B cell (primary cell): ENCODE measurements at regions not wholly inside any gene's neighbourhood (a gene's known extent, or its start where the extent isn't known, plus 50 kb on each side); places are given as distances from the start of the nearest gene placed in this dataset.

ENCODE experiments used
- ATAC-seq: fragments of 200-7000 bp; cut with Tn5 transposase; one replicate; pipeline ENCODE4 v1.10.0; 2021; ENCODE audit warnings: low read depth, mild to moderate bottlenecking, moderate number of reproducible peaks, moderate library complexity
- CTCF ChIA-PET: fragments of 350-600 bp; sonication (Branson Sonifier 250); formaldehyde crosslinking; loops from one replicate; lab custom pipeline; 2021; ENCODE audit warnings: antibody characterized with exemption, inconsistent platforms; lab: Charles Lee
- POLR2A ChIA-PET: fragments of 350-600 bp; sonication (Branson Sonifier 250); formaldehyde crosslinking; loops from one replicate; lab custom pipeline; 2021; ENCODE audit warnings: antibody characterized with exemption; lab: Charles Lee
- DNase-seq: peaks from one replicate; pipeline ENCODE4 v3.0.0; 2013
- H2AFZ ChIP-seq: 2 replicates; pipeline ENCODE4 v1.6.1; 2012; ENCODE audit warnings: mild to moderate bottlenecking, low read depth, low read length; ENCODE audit not compliant: insufficient read depth, poor library complexity, severe bottlenecking
- H3K27ac ChIP-seq, 2 donors: 1 replicate in 1 of 2; 2 replicates in 1 of 2; pipeline ENCODE4 v1.5.1; 2012 to 2013; ENCODE audit warnings: low read length in 2 of 2, mild to moderate bottlenecking in 2 of 2, moderate library complexity in 1 of 2
- H3K27me3 ChIP-seq, 4 experiments: fragments of 200-600 bp in 1 of 4; sonication (generic) in 1 of 4; replicated peaks in 1 of 4; 1 replicate in 2 of 4; 2 replicates in 2 of 4; pipeline versions ENCODE4 v1.6.1 to v1.7.0; 2013 to 2016; ENCODE audit warnings: low read length in 3 of 4, mild to moderate bottlenecking in 2 of 4, mixed read lengths in 1 of 4, moderate library complexity in 1 of 4; ENCODE audit not compliant: insufficient read depth in 4 of 4, control insufficient read depth in 3 of 4; ENCODE audit errors: control extremely low read depth in 1 of 4
- H3K36me3 ChIP-seq, 2 experiments: replicated peaks in 1 of 2; 1 replicate in 1 of 2; 2 replicates in 1 of 2; pipeline versions ENCODE4 v1.6.1 to v1.7.1; 2013; ENCODE audit warnings: low read length in 1 of 2; ENCODE audit not compliant: insufficient read depth in 2 of 2, control insufficient read depth in 1 of 2; ENCODE audit errors: control extremely low read depth in 1 of 2, extremely low read depth in 1 of 2
- H3K4me1 ChIP-seq, 2 donors: fragments of 200-600 bp in 1 of 2; sonication (generic) in 1 of 2; 1 replicate in 1 of 2; 2 replicates in 1 of 2; pipeline versions ENCODE4 v1.5.1 to v1.6.1; 2013 to 2017; ENCODE audit warnings: low read length in 2 of 2; ENCODE audit not compliant: control insufficient read depth in 2 of 2, insufficient read depth in 2 of 2
- H3K4me2 ChIP-seq: replicated peaks from 2 replicates; pipeline ENCODE3; 2012; ENCODE audit warnings: mild to moderate bottlenecking, low read depth, low read length; ENCODE audit not compliant: poor library complexity, severe bottlenecking
- H3K4me3 ChIP-seq, 5 experiments: fragments of 200-600 bp in 1 of 5; sonication (generic) in 1 of 5; 1 replicate in 3 of 5; 2 replicates in 2 of 5; pipeline versions ENCODE4 v1.5.1 to v1.7.0; 2011 to 2016; ENCODE audit warnings: low read length in 4 of 5, mild to moderate bottlenecking in 4 of 5, low read depth in 2 of 5, control low read depth in 1 of 5, moderate library complexity in 1 of 5; ENCODE audit not compliant: insufficient read depth in 1 of 5; ENCODE audit errors: control extremely low read depth in 1 of 5, extremely low read depth in 1 of 5
- H3K79me2 ChIP-seq: fragments of 200-600 bp; sonication (generic); one replicate; pipeline ENCODE4 v1.6.0; 2016; ENCODE audit warnings: low read length; ENCODE audit not compliant: control insufficient read depth, insufficient read depth
- H3K9ac ChIP-seq: fragments of 200-600 bp; sonication (generic); 2 replicates; pipeline ENCODE4 v1.6.1; 2017; ENCODE audit warnings: mild to moderate bottlenecking, low read length, moderate library complexity
- H3K9me3 ChIP-seq, 3 donors: one replicate each; pipeline versions ENCODE4 v1.6.1 to v1.7.1; 2013; ENCODE audit warnings: low read length in 2 of 3; ENCODE audit not compliant: control insufficient read depth in 2 of 3, insufficient read depth in 1 of 3; ENCODE audit errors: control extremely low read depth in 1 of 3
- H4K20me1 ChIP-seq: 2 replicates; pipeline ENCODE4 v1.6.0; 2012; ENCODE audit warnings: mild to moderate bottlenecking, low read length; ENCODE audit not compliant: insufficient read depth, control insufficient read depth, poor library complexity, severe bottlenecking
- H3K27ac Mint-ChIP-seq: one replicate; pipeline ENCODE4 v1.8.0; 2021; ENCODE audit warnings: mixed read lengths
- H3K27me3 Mint-ChIP-seq: one replicate; pipeline ENCODE4 v1.8.0; 2021; ENCODE audit warnings: mixed read lengths
- H3K4me1 Mint-ChIP-seq: one replicate; pipeline ENCODE4 v1.8.0; 2021; ENCODE audit warnings: mixed read lengths
- H3K4me3 Mint-ChIP-seq: one replicate; pipeline ENCODE4 v1.8.0; 2021; ENCODE audit warnings: mixed read lengths
- H3K9me3 Mint-ChIP-seq: one replicate; pipeline ENCODE4 v1.8.0; 2022; ENCODE audit warnings: mixed read lengths; ENCODE audit not compliant: insufficient read depth
- CTCF ChIP-seq: fragments of 200-600 bp; IDR thresholded peaks from one replicate; pipeline ENCODE4 v1.8.0; 2022; ENCODE audit warnings: antibody characterized with exemption, mild to moderate bottlenecking
- EZH2 ChIP-seq: IDR thresholded peaks from 2 replicates; pipeline ENCODE4 v1.6.1; 2012; ENCODE audit warnings: borderline replicate concordance, low read depth, mild to moderate bottlenecking, moderate library complexity, low read length; ENCODE audit not compliant: insufficient read depth, poor library complexity, severe bottlenecking
- WGBS: methylation state at CpG from one replicate; pipeline ENCODE4 v1.1.5; 2013; ENCODE audit warnings: missing lambda C conversion rate; ENCODE audit not compliant: insufficient coverage; 5-methylcytosine and 5-hydroxymethylcytosine counted together
- intact Hi-C: fragments of 100-400 bp; cut with micrococcal nuclease; formaldehyde crosslinking; loops from one replicate; pipeline ENCODE4 v1.10.0; 2022

GRCh38 chr1:163774401-163774945 is 452.7 kb downstream of the NUF2 start:
- Mint-ChIP-seq H3K27me3 (no peaks in the 10 kb centered on the region), H3K4me3 (no peak overlapping the region), H3K4me1 (no peaks in the 10 kb centered on the region), H3K27ac (no peak overlapping the region), H3K9me3 (no peaks in the 10 kb centered on the region)
- POLR2A ChIA-PET = no interaction called here
- CTCF ChIA-PET = no interaction called here
- H3K36me3 ChIP-seq = no peaks in the 10 kb centered on the region
- intact Hi-C loops = no loop called here
- H3K9me3 ChIP-seq = no peaks in the 10 kb centered on the region
- no peaks in the 10 kb centered on the region for H3K4me1 ChIP-seq
- ATAC-seq (no peak), DNase-seq (no peak)
- H4K20me1 ChIP-seq = no peaks in the 10 kb centered on the region
- no peak overlapping the region for H3K27ac ChIP-seq
- no peak overlapping the region for H3K4me2 ChIP-seq
- H2AFZ ChIP-seq = no peak overlapping the region
- WGBS = 100% methylated on average over 1 of the region's 9 CpGs
- H3K79me2 ChIP-seq = no peaks in the 10 kb centered on the region
- H3K27me3 ChIP-seq = no peaks in the 10 kb centered on the region
- H3K4me3 ChIP-seq = no peak overlapping the region
- no peak for TF ChIP-seq EZH2
- no peak for TF ChIP-seq CTCF
- no peak overlapping the region for H3K9ac ChIP-seq

- H4K20me1 ChIP-seq = no peaks in the 10 kb centered on the region
- TF ChIP-seq CTCF (no peak), EZH2 (no peak)
- Mint-ChIP-seq H3K4me1 (no peaks in the 10 kb centered on the region), H3K27ac (no peak overlapping the region), H3K9me3 (no peaks in the 10 kb centered on the region), H3K4me3 (no peak overlapping the region), H3K27me3 (no peaks in the 10 kb centered on the region)
- H3K27ac ChIP-seq = no peak overlapping the region
- H3K79me2 ChIP-seq = no peaks in the 10 kb centered on the region
- H3K36me3 ChIP-seq = no peaks in the 10 kb centered on the region
- H3K4me2 ChIP-seq = no peak overlapping the region
- 79% methylated on average over 3 of the region's 8 CpGs for WGBS
- ChIA-PET CTCF (no interaction called here), POLR2A (no interaction called here)
- H3K9me3 ChIP-seq = no peaks in the 10 kb centered on the region
- intact Hi-C loops = no loop called here
- no peak overlapping the region for H2AFZ ChIP-seq
- no peak overlapping the region for H3K9ac ChIP-seq
- ATAC-seq = no peak
- H3K4me1 ChIP-seq = no peaks in the 10 kb centered on the region
- no peak overlapping the region for H3K4me3 ChIP-seq
- H3K27me3 ChIP-seq = no peaks in the 10 kb centered on the region
- no peak for DNase-seq
Measured at GRCh38 chr1:163774978-163775620, 453.3 kb downstream of the NUF2 start.
